Astrocyte of the spinal cord (primary cell): ENCODE measurements at regions not wholly inside any gene's neighbourhood (a gene's known extent, or its start where the extent isn't known, plus 50 kb on each side); places are given as distances from the start of the nearest gene placed in this dataset.

Source experiments
- DNase-seq: peaks from one replicate; pipeline ENCODE4 v3.0.0; 2011; ENCODE audit warnings: low read depth, low spot score
- H3K4me3 ChIP-seq: 2 replicates; pipeline ENCODE4 v1.5.1; 2011; ENCODE audit warnings: low read depth, mild to moderate bottlenecking, low read length, moderate library complexity
- in situ Hi-C: cut with HindIII; loops from 2 replicates; pipeline ENCODE4 v1.10.0; 2017; ENCODE audit warnings: low sequenced_read_pairs
- TF ChIP-seq, protein P1 (sequence below): IDR thresholded peaks from 2 replicates; pipeline ENCODE4 v1.5.1; 2012; ENCODE audit warnings: low read depth, mild to moderate bottlenecking, low read length, inconsistent platforms

GRCh38 chr11:104319396-104319795 is 155.4 kb upstream of the PDGFD start:
- in situ Hi-C loops, result no loop called here
- DNase-seq, result no peak
- no peak overlapping the region for H3K4me3 ChIP-seq
- TF ChIP-seq, protein P1, sequence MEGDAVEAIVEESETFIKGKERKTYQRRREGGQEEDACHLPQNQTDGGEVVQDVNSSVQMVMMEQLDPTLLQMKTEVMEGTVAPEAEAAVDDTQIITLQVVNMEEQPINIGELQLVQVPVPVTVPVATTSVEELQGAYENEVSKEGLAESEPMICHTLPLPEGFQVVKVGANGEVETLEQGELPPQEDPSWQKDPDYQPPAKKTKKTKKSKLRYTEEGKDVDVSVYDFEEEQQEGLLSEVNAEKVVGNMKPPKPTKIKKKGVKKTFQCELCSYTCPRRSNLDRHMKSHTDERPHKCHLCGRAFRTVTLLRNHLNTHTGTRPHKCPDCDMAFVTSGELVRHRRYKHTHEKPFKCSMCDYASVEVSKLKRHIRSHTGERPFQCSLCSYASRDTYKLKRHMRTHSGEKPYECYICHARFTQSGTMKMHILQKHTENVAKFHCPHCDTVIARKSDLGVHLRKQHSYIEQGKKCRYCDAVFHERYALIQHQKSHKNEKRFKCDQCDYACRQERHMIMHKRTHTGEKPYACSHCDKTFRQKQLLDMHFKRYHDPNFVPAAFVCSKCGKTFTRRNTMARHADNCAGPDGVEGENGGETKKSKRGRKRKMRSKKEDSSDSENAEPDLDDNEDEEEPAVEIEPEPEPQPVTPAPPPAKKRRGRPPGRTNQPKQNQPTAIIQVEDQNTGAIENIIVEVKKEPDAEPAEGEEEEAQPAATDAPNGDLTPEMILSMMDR, result no peak

GRCh38 chr11:104306862-104307474 is 143.0 kb upstream of the PDGFD start:
- no peak overlapping the region for H3K4me3 ChIP-seq
- in situ Hi-C loops, result no loop called here

GRCh38 chr11:104301776-104302175 is 137.8 kb upstream of the PDGFD start:
- in situ Hi-C loops, result no loop called here
- H3K4me3 ChIP-seq, result no peak overlapping the region
- TF ChIP-seq, protein P1, result no peak
- DNase-seq, result no peak

More at GRCh38 chr11:104306862-104307474, 143.0 kb upstream of the PDGFD start:
- DNase-seq, result no peak
- TF ChIP-seq, protein P1, result no peak

- DNase-seq, result no peak
- no peak overlapping the region for H3K4me3 ChIP-seq
Observed at GRCh38 chr11:104291646-104292045, 127.7 kb upstream of the PDGFD start.

DNA sequence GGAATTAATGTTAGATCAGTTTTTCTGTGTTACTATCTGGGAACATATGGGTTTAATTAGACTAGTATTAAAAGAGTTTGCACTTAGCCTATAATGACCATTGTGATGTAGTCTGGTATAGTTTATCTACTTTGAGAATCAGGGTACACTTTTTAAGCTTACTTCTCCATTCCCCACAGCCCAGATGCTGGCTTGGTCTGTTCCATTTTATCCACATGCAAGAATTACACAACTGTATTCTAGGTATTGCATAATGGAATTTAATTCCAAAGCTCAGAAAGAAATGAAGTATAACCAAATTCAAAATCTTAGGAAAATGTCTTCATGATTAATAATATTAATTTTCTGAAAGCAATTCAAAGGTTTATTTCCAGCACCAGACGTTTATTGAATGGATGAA is 122.2 kb upstream of the PDGFD start:
- in situ Hi-C loops, result no loop called here
- H3K4me3 ChIP-seq, result no peak overlapping the region
- DNase-seq, result no peak
- TF ChIP-seq, protein P1, result no peak

More at GRCh38 chr11:104291646-104292045, 127.7 kb upstream of the PDGFD start:
- TF ChIP-seq, protein P1, result no peak
- in situ Hi-C loops, result no loop called here

GRCh38 chr11:104279587-104279986 is 115.6 kb upstream of the PDGFD start:
- TF ChIP-seq, protein P1, result no peak
- no peak overlapping the region for H3K4me3 ChIP-seq
- in situ Hi-C loops, result no loop called here
- DNase-seq, result no peak
